Esophagus muscularis mucosa (tissue), 4 donors: ENCODE measurements at regions not wholly inside any gene's neighbourhood (a gene's known extent, or its start where the extent isn't known, plus 50 kb on each side); places are given as distances from the start of the nearest gene placed in this dataset.
A peak's percentile ranks its signal among the peaks of the same experiment; 100 is the strongest.

ENCODE experiments used
- DNase-seq: peaks from one replicate; pipeline ENCODE4 v3.0.0-alpha.2; 2017; ENCODE audit errors: extremely low spot score
- H3K27ac ChIP-seq, 4 donors: fragments of 200-600 bp; sonication (generic); replicated peaks in 1 of 4; 1 replicate in 3 of 4; 2 replicates in 1 of 4; pipeline ENCODE4 v1.5.1; 2016 to 2019; ENCODE audit warnings: mild to moderate bottlenecking in 1 of 4
- H3K27me3 ChIP-seq, 4 donors: fragments of 200-600 bp; sonication (generic); one replicate each; pipeline versions ENCODE4 v1.5.1 to v1.6.0; 2016 to 2019
- H3K36me3 ChIP-seq, 4 donors: fragments of 200-600 bp; sonication (generic); one replicate each; pipeline ENCODE4 v1.5.1; 2016 to 2019
- H3K4me1 ChIP-seq, 4 donors: fragments of 200-600 bp; sonication (generic); one replicate each; pipeline ENCODE4 v1.5.1; 2016 to 2019
- H3K4me3 ChIP-seq, 4 donors: fragments of 200-600 bp; sonication (generic); 1 replicate in 2 of 4; 2 replicates in 2 of 4; pipeline ENCODE4 v1.5.1; 2016 to 2019; ENCODE audit warnings: mild to moderate bottlenecking in 4 of 4, moderate library complexity in 1 of 4
- H3K9me3 ChIP-seq, 4 donors: fragments of 200-600 bp; sonication (generic); 1 replicate in 3 of 4; 2 replicates in 1 of 4; pipeline ENCODE4 v1.5.1; 2016 to 2019
- EP300 ChIP-seq: sonication (generic); formaldehyde crosslinking; IDR thresholded peaks from one replicate; pipeline ENCODE4 v1.6.1; 2017; ENCODE audit warnings: antibody characterized with exemption
- POLR2A ChIP-seq: fragments of 450-650 bp; IDR thresholded peaks from one replicate; pipeline ENCODE4 v1.6.1; 2017; ENCODE audit warnings: antibody characterized with exemption, moderate library complexity, mild to moderate bottlenecking, low read depth
- POLR2AphosphoS5 ChIP-seq, 2 donors: sonication (generic); formaldehyde crosslinking; IDR thresholded peaks; one replicate each; pipeline ENCODE4 v1.6.1; 2017; ENCODE audit warnings: antibody characterized with exemption in 2 of 2
- WGBS: methylation state at CpG from one replicate; pipeline ENCODE4 v1.1.5; 2018; 5-methylcytosine and 5-hydroxymethylcytosine counted together
- intact Hi-C: fragments of 100-400 bp; cut with DNase I; formaldehyde crosslinking; loops from one replicate; pipeline ENCODE4 v1.15.1; 2023
- TF ChIP-seq, protein P1 (sequence below), 3 experiments: fragments of 200-600 bp in 2 of 3; fragments of 450-650 bp in 1 of 3; sonication (generic) in 2 of 3; IDR thresholded peaks; one replicate each; pipeline ENCODE4 v1.5.1; 2017 to 2019; ENCODE audit warnings: antibody characterized with exemption in 3 of 3, mild to moderate bottlenecking in 2 of 3, moderate library complexity in 1 of 3

DNA sequence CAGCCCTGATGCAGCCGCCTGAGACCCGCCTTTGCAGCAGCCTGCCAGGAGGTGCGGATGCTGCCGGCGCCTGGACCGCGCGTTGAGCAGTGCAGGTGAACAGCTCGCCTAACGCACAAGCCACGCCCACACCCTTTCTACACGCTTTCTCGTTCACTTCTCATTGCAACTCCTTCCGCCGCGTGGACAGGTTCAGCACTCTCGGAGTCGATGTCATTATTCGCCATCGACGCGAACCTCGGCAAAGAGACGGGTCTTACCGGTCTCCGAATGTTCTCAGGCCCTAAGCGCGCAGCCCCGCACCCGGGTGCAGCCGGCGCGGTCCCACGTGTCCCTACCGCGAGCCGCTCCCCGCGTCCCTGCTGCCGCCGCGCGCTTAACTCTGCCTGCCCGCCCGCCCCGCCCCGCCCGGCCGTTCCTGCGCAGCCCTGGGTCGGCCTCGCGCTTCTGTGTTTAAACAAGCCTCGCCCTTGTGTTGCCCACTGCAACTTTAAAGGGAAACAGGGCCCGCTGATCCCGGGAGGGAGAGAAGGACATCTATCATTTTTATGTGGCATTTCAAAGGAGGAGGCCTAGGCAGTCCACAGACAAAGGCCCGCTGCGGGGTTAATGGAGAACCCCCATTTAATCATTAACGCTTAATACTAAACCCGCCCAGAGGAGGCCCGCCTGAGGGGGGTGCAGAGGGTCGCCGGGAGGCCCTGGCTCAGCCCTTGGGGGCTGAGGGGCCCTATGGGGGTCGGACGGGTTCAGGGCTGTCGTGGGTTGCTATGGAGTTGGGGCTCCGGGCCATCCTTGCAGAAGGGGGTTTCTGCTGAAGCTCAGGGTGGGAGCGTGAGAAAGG is 128.5 kb downstream of the WDR11 start:
- peak overlapping the region; percentile 45 to 55 (median 48) for H3K4me3 ChIP-seq
- WGBS: 10% methylated on average over 42 of the region's 68 CpGs
- peaks cover 0 to 34% (median 0%) of the 10 kb centered on the region in 4 donors for H3K27me3 ChIP-seq
- peaks cover 0 to 7% (median 0%) of the 10 kb centered on the region in 4 donors for H3K9me3 ChIP-seq
- no peak for TF ChIP-seq POLR2AphosphoS5 (IDR thresholded peaks at IDR 0.05)
- no peak for TF ChIP-seq POLR2A
- no peak for TF ChIP-seq EP300
- TF ChIP-seq, protein P1, sequence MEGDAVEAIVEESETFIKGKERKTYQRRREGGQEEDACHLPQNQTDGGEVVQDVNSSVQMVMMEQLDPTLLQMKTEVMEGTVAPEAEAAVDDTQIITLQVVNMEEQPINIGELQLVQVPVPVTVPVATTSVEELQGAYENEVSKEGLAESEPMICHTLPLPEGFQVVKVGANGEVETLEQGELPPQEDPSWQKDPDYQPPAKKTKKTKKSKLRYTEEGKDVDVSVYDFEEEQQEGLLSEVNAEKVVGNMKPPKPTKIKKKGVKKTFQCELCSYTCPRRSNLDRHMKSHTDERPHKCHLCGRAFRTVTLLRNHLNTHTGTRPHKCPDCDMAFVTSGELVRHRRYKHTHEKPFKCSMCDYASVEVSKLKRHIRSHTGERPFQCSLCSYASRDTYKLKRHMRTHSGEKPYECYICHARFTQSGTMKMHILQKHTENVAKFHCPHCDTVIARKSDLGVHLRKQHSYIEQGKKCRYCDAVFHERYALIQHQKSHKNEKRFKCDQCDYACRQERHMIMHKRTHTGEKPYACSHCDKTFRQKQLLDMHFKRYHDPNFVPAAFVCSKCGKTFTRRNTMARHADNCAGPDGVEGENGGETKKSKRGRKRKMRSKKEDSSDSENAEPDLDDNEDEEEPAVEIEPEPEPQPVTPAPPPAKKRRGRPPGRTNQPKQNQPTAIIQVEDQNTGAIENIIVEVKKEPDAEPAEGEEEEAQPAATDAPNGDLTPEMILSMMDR (IDR thresholded peaks at IDR 0.05): no peak
- no peaks in the 10 kb centered on the region for H3K36me3 ChIP-seq
- H3K4me1 ChIP-seq: peaks cover 8 to 17% (median 14%) of the 10 kb centered on the region in 4 donors
- intact Hi-C loops: loop anchor here (10.0 kb wide), 1 partner anchor 435 kb away; no protein-coding TSS in a partner anchor
- H3K27ac ChIP-seq: no peak overlapping the region
- no peak for DNase-seq

DNA sequence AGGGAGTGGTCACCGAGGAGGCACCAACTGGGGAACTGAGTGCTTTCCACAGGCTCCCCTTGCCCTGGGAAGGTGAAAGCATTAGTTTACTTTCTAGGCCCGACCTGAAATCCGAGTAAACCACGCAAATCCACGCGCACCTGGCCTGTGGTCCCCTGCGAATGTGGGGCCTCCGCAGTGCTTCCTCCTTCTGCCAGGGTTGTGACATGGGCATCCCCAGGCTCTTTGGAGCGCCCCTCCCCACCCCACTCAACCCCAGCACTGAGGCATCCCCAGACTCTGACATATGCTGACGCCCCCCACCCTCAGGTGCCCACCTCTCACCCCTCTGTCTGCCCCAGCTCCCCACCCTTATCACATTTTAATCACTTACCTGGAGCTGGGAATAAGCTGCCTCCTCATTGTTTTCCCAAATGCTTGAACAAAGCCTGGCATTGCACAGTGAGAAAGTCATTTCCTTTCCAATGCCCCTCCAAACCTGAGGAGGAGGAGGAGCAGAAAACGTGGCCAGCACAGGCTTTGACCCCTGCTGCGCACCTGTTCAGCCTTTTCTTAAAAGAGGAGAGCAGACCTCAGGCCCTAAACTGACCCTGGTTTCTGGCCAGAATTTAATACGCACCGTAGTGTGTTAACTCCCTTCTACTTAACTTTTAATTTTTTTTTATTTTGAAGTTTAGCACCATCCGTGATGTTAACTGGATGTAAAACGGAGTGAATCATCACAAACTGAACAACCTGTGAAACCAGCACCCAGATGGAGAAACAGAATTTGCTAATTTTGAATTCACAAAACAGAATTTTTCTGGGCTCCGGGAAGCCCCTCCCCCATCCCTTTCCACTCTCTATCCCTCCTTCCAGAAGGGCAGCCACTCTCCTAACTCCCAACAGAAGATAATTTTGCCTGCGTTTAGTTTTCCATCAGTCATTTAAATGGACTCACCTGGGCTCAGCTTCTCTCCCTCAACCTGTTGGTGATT is 129.4 kb downstream of the WDR11 start:
- no peak for TF ChIP-seq POLR2A
- no peak for TF ChIP-seq POLR2AphosphoS5 (IDR thresholded peaks at IDR 0.05)
- TF ChIP-seq EP300: no peak
- TF ChIP-seq, protein P1 (IDR thresholded peaks at IDR 0.05): no peak
- H3K27me3 ChIP-seq: peaks cover 0 to 30% (median 0%) of the 10 kb centered on the region in 4 donors
- no peak for DNase-seq
- WGBS: 69% methylated on average over 15 of the region's 18 CpGs
- no peak overlapping the region for H3K27ac ChIP-seq
- peaks cover 8 to 17% (median 14%) of the 10 kb centered on the region in 4 donors for H3K4me1 ChIP-seq
- H3K36me3 ChIP-seq: no peaks in the 10 kb centered on the region
- H3K9me3 ChIP-seq: no peaks in the 10 kb centered on the region
- H3K4me3 ChIP-seq: no peak overlapping the region
- intact Hi-C loops: no loop called here

DNA sequence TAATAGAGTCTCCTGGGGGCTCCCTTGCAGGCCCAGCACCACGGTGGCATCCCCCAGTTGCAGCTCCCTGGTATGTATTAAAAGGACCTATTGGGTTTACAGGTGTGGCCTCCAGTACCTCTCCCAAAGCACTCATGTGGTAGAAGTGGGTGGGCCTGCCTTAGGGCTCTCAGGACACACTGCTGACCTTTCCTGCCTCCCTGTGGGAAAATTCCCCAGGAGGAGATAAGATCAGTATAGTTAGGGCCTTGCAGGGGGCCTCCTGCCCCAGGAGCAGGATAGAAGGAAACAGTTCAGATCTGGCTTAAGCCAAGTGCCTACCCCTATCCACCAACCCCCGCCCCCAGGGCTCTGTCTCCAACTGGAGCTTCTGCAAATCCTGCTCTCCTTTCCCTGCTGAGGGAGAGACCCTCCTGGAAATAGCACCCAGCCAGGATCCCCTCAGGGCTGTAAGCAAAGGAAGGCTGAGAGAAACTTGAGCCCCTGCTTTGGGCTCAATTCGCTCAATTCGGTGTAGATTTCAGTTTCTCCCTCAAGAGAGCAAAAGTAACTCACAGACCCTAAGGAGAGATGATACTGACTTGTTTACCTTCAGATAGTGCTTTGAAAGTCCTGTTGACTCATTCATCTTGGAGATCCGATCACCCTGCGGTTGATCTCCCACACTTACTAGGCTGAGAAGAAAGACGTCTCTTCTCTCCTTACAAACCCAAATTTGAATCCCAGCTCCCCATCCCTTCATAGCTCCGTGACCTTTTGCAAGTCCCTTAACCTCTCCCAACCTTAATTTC is 130.6 kb downstream of the WDR11 start:
- Histone ChIP-seq H3K27ac (no peak overlapping the region), H3K4me1 (peaks cover 8 to 17% (median 14%) of the 10 kb centered on the region in 4 donors), H3K4me3 (no peak overlapping the region), H3K36me3 (no peaks in the 10 kb centered on the region), H3K27me3 (peaks cover 0 to 22% (median 0%) of the 10 kb centered on the region in 4 donors), H3K9me3 (no peaks in the 10 kb centered on the region)
- no peak for DNase-seq
- intact Hi-C loops: no loop called here
- 92% methylated on average over 8 of the region's 8 CpGs for WGBS
- TF ChIP-seq EP300 (no peak), POLR2AphosphoS5 (IDR thresholded peaks at IDR 0.05) (no peak), POLR2A (no peak)
- TF ChIP-seq, protein P1 (IDR thresholded peaks at IDR 0.05): no peak

DNA sequence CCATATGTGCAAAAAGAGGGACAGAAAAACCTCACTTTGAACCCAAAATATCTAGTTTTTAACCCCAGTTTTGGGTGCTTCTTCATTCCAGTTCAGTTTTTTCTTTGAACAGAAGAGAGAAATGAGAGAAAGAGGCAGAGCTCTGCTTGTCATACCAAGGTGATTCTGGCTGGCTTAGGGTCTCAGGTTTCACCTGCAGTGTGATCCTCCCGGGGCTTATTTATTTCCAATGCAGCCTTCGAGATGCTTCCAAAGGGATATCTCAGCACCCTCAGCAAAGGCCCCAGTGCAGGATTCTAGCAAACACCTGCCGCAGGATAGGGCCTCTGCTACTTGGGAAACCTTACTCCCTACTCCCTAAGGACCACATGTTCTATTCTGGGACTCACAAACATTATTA is 131.3 kb downstream of the WDR11 start:
- WGBS: 89% methylated on average over 3 of the region's 3 CpGs
- DNase-seq: no peak
- Histone ChIP-seq H3K4me1 (peaks cover 8 to 17% (median 14%) of the 10 kb centered on the region in 4 donors), H3K27me3 (peaks cover 0 to 22% (median 0%) of the 10 kb centered on the region in 4 donors), H3K36me3 (no peaks in the 10 kb centered on the region), H3K4me3 (no peak overlapping the region), H3K27ac (no peak overlapping the region), H3K9me3 (no peaks in the 10 kb centered on the region)
- TF ChIP-seq, protein P1 (IDR thresholded peaks at IDR 0.05): no peak
- TF ChIP-seq POLR2AphosphoS5 (IDR thresholded peaks at IDR 0.05): no peak
- no peak for TF ChIP-seq POLR2A
- TF ChIP-seq EP300: no peak
- intact Hi-C loops: no loop called here
